ENCODE measurements at regions not wholly inside any gene's neighbourhood (a gene's known extent, or its start where the extent isn't known, plus 50 kb on each side); places are given as distances from the start of the nearest gene placed in this dataset.
A peak's percentile ranks its signal among the peaks of the same experiment; 100 is the strongest.
"Not testable (repeated sequence)": the region's sequence is repeated elsewhere in the genome, so short reads cannot be mapped to it uniquely, and the experiment has no call there.

- no peak for DNase-seq (ENCODE audit: extremely low read depth, low read depth)
Observed at GRCh38 chrX:23061116-23061515, 61.4 kb downstream of the DDX53 start.

GRCh38 chrX:23062359-23062758 is 62.6 kb downstream of the DDX53 start:
- no peak for DNase-seq (ENCODE audit: extremely low read depth, low read depth)

- DNase-seq (ENCODE audit: extremely low read depth, low read depth): no peak
Observed at GRCh38 chrX:23066588-23067281, 67.0 kb downstream of the DDX53 start.

GRCh38 chrX:23075461-23075860 is 75.7 kb downstream of the DDX53 start:
- not testable (repeated sequence) for DNase-seq (ENCODE audit: extremely low read depth, low read depth)

GRCh38 chrX:23079347-23079746 is 79.6 kb downstream of the DDX53 start:
- no peak for DNase-seq (ENCODE audit: extremely low read depth, low read depth)

- no peak for DNase-seq (ENCODE audit: extremely low read depth, low read depth)
Observed at GRCh38 chrX:23100826-23101225, 101.1 kb downstream of the DDX53 start.

GRCh38 chrX:23103546-23103945 is 103.8 kb downstream of the DDX53 start:
- no peak for DNase-seq (ENCODE audit: extremely low read depth, low read depth)

GRCh38 chrX:23114241-23114640 is 114.5 kb downstream of the DDX53 start:
- no peak for DNase-seq (ENCODE audit: extremely low read depth, low read depth)

GRCh38 chrX:23115651-23116050 is 115.9 kb downstream of the DDX53 start:
- DNase-seq (ENCODE audit: extremely low read depth, low read depth): no peak

GRCh38 chrX:23118163-23118562 is 118.4 kb downstream of the DDX53 start:
- DNase-seq (ENCODE audit: extremely low read depth, low read depth): no peak

GRCh38 chrX:23118890-23119527 is 119.2 kb downstream of the DDX53 start:
- no peak for DNase-seq (ENCODE audit: extremely low read depth, low read depth)

- no peak for DNase-seq (ENCODE audit: extremely low read depth, low read depth)
Observed at GRCh38 chrX:23127586-23127985, 127.8 kb downstream of the DDX53 start.

- no peak for DNase-seq (ENCODE audit: extremely low read depth, low read depth)
Observed at GRCh38 chrX:23133551-23133950, 133.8 kb downstream of the DDX53 start.

GRCh38 chrX:23134136-23134535 is 134.4 kb downstream of the DDX53 start:
- no peak for DNase-seq (ENCODE audit: extremely low read depth, low read depth)

GRCh38 chrX:23136816-23137215 is 137.1 kb downstream of the DDX53 start:
- no peak for DNase-seq (ENCODE audit: extremely low read depth, low read depth)

GRCh38 chrX:23168291-23168690 is 166.4 kb upstream of the PTCHD1 start:
- DNase-seq (ENCODE audit: extremely low read depth, low read depth): no peak

- DNase-seq (ENCODE audit: extremely low read depth, low read depth): no peak
Observed at GRCh38 chrX:23185951-23186350, 148.7 kb upstream of the PTCHD1 start.

GRCh38 chrX:23187819-23188218 is 146.8 kb upstream of the PTCHD1 start:
- DNase-seq (ENCODE audit: extremely low read depth, low read depth): no peak

- peak; percentile 67 for DNase-seq (ENCODE audit: extremely low read depth, low read depth)
Observed at GRCh38 chrX:23194885-23195554, 139.6 kb upstream of the PTCHD1 start.

GRCh38 chrX:23195761-23196160 is 138.9 kb upstream of the PTCHD1 start:
- DNase-seq (ENCODE audit: extremely low read depth, low read depth): no peak

GRCh38 chrX:23201706-23202105 is 132.9 kb upstream of the PTCHD1 start:
- DNase-seq (ENCODE audit: extremely low read depth, low read depth): no peak

GRCh38 chrX:23202326-23202725 is 132.3 kb upstream of the PTCHD1 start:
- DNase-seq (ENCODE audit: extremely low read depth, low read depth): no peak
